ENCODE measurements at regions not wholly inside any gene's neighbourhood (a gene's known extent, or its start where the extent isn't known, plus 50 kb on each side); places are given as distances from the start of the nearest gene placed in this dataset.

GRCh38 chr20:22379472-22379871 lies 204.9 kb downstream of the FOXA2 start:
- CTCF ChIA-PET (ENCODE audit: partially characterized antibody) = no interaction called here
- H3K27ac ChIP-seq (ENCODE audit: low read depth, low read length) = no peak overlapping the region
- no peaks in the 10 kb centered on the region for H3K4me1 ChIP-seq (ENCODE audit: insufficient read depth, low read length)
- intact Hi-C loops (cut with micrococcal nuclease) = no loop called here
- H3K36me3 ChIP-seq (ENCODE audit: insufficient read depth, low read length) = no peaks in the 10 kb centered on the region
- no peak for DNase-seq
- Mint-ChIP-seq H3K36me3 (no peaks in the 10 kb centered on the region), H3K27me3 (no peaks in the 10 kb centered on the region), H3K27ac (no peak overlapping the region), H3K9me3 (peaks cover 0 to 7% (median 0%) of the 10 kb centered on the region in 8 donors), H3K4me1 (no peaks in the 10 kb centered on the region), H3K4me3 (no peak overlapping the region)
- H3K27me3 ChIP-seq (ENCODE audit: insufficient read depth, low read length) = no peaks in the 10 kb centered on the region
- POLR2A ChIA-PET (ENCODE audit: partially characterized antibody) = no interaction called here
- no peak overlapping the region for H3K4me3 ChIP-seq (ENCODE audit: low read length in 2 of 2)
- no peaks in the 10 kb centered on the region for H3K9me3 ChIP-seq (ENCODE audit: control insufficient read depth in 1 of 2, low read length in 2 of 2)

- H3K4me1 ChIP-seq (ENCODE audit: insufficient read depth, low read length) = no peaks in the 10 kb centered on the region
- intact Hi-C loops (cut with micrococcal nuclease) = no loop called here
- H3K4me3 ChIP-seq (ENCODE audit: low read length in 2 of 2) = no peak overlapping the region
- peaks cover 0 to 8% (median 0%) of the 10 kb centered on the region in 8 donors for H3K9me3 Mint-ChIP-seq
- no peaks in the 10 kb centered on the region for H3K36me3 Mint-ChIP-seq
- H3K27ac Mint-ChIP-seq = no peak overlapping the region
- no peak for DNase-seq
- no peak overlapping the region for H3K4me3 Mint-ChIP-seq
- CTCF ChIA-PET (ENCODE audit: partially characterized antibody) = no interaction called here
- no peaks in the 10 kb centered on the region for H3K27me3 ChIP-seq (ENCODE audit: insufficient read depth, low read length)
- POLR2A ChIA-PET (ENCODE audit: partially characterized antibody) = no interaction called here
- H3K27ac ChIP-seq (ENCODE audit: low read depth, low read length) = no peak overlapping the region
- H3K9me3 ChIP-seq (ENCODE audit: control insufficient read depth in 1 of 2, low read length in 2 of 2) = no peaks in the 10 kb centered on the region
- H3K4me1 Mint-ChIP-seq = no peaks in the 10 kb centered on the region
- H3K27me3 Mint-ChIP-seq = peaks cover 0 to 2% of the 10 kb centered on the region in 2 donors
- H3K36me3 ChIP-seq (ENCODE audit: insufficient read depth, low read length) = no peaks in the 10 kb centered on the region
These were observed 209.4 kb downstream of the FOXA2 start for GRCh38 chr20:22374678-22375590.

GRCh38 chr20:22374066-22374465 lies 210.3 kb downstream of the FOXA2 start:
- Mint-ChIP-seq H3K9me3 (peaks cover 0 to 6% (median 0%) of the 10 kb centered on the region in 8 donors), H3K27ac (no peak overlapping the region), H3K4me1 (no peaks in the 10 kb centered on the region), H3K4me3 (no peak overlapping the region), H3K36me3 (no peaks in the 10 kb centered on the region), H3K27me3 (peaks cover 0 to 2% of the 10 kb centered on the region in 2 donors)
- ChIA-PET POLR2A (ENCODE audit: partially characterized antibody) (no interaction called here), CTCF (ENCODE audit: partially characterized antibody) (no interaction called here)
- Histone ChIP-seq H3K9me3 (ENCODE audit: control insufficient read depth in 1 of 2, low read length in 2 of 2) (no peaks in the 10 kb centered on the region), H3K36me3 (ENCODE audit: insufficient read depth, low read length) (no peaks in the 10 kb centered on the region), H3K4me3 (ENCODE audit: low read length in 2 of 2) (no peak overlapping the region), H3K27ac (ENCODE audit: low read depth, low read length) (no peak overlapping the region), H3K4me1 (ENCODE audit: insufficient read depth, low read length) (no peaks in the 10 kb centered on the region), H3K27me3 (ENCODE audit: insufficient read depth, low read length) (no peaks in the 10 kb centered on the region)
- DNase-seq = no peak
- intact Hi-C loops (cut with micrococcal nuclease) = no loop called here

- H3K4me1 ChIP-seq (ENCODE audit: insufficient read depth, low read length) = no peaks in the 10 kb centered on the region
- DNase-seq = no peak
- peaks cover 0 to 7% (median under 1%) of the 10 kb centered on the region in 8 donors for H3K9me3 Mint-ChIP-seq
- no peaks in the 10 kb centered on the region for H3K9me3 ChIP-seq (ENCODE audit: control insufficient read depth in 1 of 2, low read length in 2 of 2)
- ChIA-PET POLR2A (ENCODE audit: partially characterized antibody) (no interaction called here), CTCF (ENCODE audit: partially characterized antibody) (no interaction called here)
- intact Hi-C loops (cut with micrococcal nuclease) = no loop called here
- no peaks in the 10 kb centered on the region for H3K36me3 ChIP-seq (ENCODE audit: insufficient read depth, low read length)
- H3K27ac Mint-ChIP-seq = no peak overlapping the region
- H3K4me1 Mint-ChIP-seq = no peaks in the 10 kb centered on the region
- no peak overlapping the region for H3K4me3 ChIP-seq (ENCODE audit: low read length in 2 of 2)
- H3K27me3 ChIP-seq (ENCODE audit: insufficient read depth, low read length) = no peaks in the 10 kb centered on the region
- no peaks in the 10 kb centered on the region for H3K36me3 Mint-ChIP-seq
- H3K4me3 Mint-ChIP-seq = no peak overlapping the region
- H3K27me3 Mint-ChIP-seq = peaks cover 0 to 2% of the 10 kb centered on the region in 2 donors
- H3K27ac ChIP-seq (ENCODE audit: low read depth, low read length) = no peak overlapping the region
These were observed 211.0 kb downstream of the FOXA2 start for GRCh38 chr20:22373164-22373895.

- no peak overlapping the region for H3K4me3 ChIP-seq (ENCODE audit: low read length in 2 of 2)
These were observed 212.5 kb downstream of the FOXA2 start for GRCh38 chr20:22371843-22372242.

GRCh38 chr20:22370137-22370536 lies 214.2 kb downstream of the FOXA2 start:
- Histone ChIP-seq H3K27me3 (ENCODE audit: insufficient read depth, low read length) (no peaks in the 10 kb centered on the region), H3K27ac (ENCODE audit: low read depth, low read length) (no peak overlapping the region), H3K9me3 (ENCODE audit: control insufficient read depth in 1 of 2, low read length in 2 of 2) (no peaks in the 10 kb centered on the region), H3K36me3 (ENCODE audit: insufficient read depth, low read length) (no peaks in the 10 kb centered on the region), H3K4me3 (ENCODE audit: low read length in 2 of 2) (no peak overlapping the region), H3K4me1 (ENCODE audit: insufficient read depth, low read length) (no peaks in the 10 kb centered on the region)
- Mint-ChIP-seq H3K4me3 (no peak overlapping the region), H3K4me1 (no peaks in the 10 kb centered on the region), H3K36me3 (no peaks in the 10 kb centered on the region), H3K27me3 (peaks cover 0 to 2% of the 10 kb centered on the region in 2 donors), H3K27ac (no peak overlapping the region), H3K9me3 (peaks cover 0 to 7% (median under 1%) of the 10 kb centered on the region in 8 donors)
- intact Hi-C loops (cut with micrococcal nuclease) = no loop called here
- no peak for DNase-seq
- ChIA-PET POLR2A (ENCODE audit: partially characterized antibody) (no interaction called here), CTCF (ENCODE audit: partially characterized antibody) (no interaction called here)

More at GRCh38 chr20:22371843-22372242, 212.5 kb downstream of the FOXA2 start:
- Mint-ChIP-seq H3K9me3 (peaks cover 0 to 8% (median under 1%) of the 10 kb centered on the region in 8 donors), H3K36me3 (no peaks in the 10 kb centered on the region), H3K27ac (no peak overlapping the region), H3K27me3 (peaks cover 0 to 2% of the 10 kb centered on the region in 2 donors), H3K4me3 (peak overlapping the region in 1 of 8 donors; percentile 55), H3K4me1 (no peaks in the 10 kb centered on the region)
- no peak overlapping the region for H3K27ac ChIP-seq (ENCODE audit: low read depth, low read length)
- H3K9me3 ChIP-seq (ENCODE audit: control insufficient read depth in 1 of 2, low read length in 2 of 2) = no peaks in the 10 kb centered on the region
- intact Hi-C loops (cut with micrococcal nuclease) = no loop called here
- no peaks in the 10 kb centered on the region for H3K4me1 ChIP-seq (ENCODE audit: insufficient read depth, low read length)
- CTCF ChIA-PET (ENCODE audit: partially characterized antibody) = no interaction called here
- POLR2A ChIA-PET (ENCODE audit: partially characterized antibody) = no interaction called here
- DNase-seq = peak in 1 of 5 donors; percentile 5
- H3K36me3 ChIP-seq (ENCODE audit: insufficient read depth, low read length) = no peaks in the 10 kb centered on the region
- no peaks in the 10 kb centered on the region for H3K27me3 ChIP-seq (ENCODE audit: insufficient read depth, low read length)

GRCh38 chr20:22369100-22369499 lies 215.3 kb downstream of the FOXA2 start:
- Mint-ChIP-seq H3K4me3 (no peak overlapping the region), H3K9me3 (peaks cover 0 to 9% (median 1%) of the 10 kb centered on the region in 8 donors), H3K4me1 (no peaks in the 10 kb centered on the region), H3K27me3 (peaks cover 0 to 2% of the 10 kb centered on the region in 2 donors), H3K27ac (no peak overlapping the region), H3K36me3 (no peaks in the 10 kb centered on the region)
- intact Hi-C loops (cut with micrococcal nuclease) = no loop called here
- H3K4me3 ChIP-seq (ENCODE audit: low read length in 2 of 2) = no peak overlapping the region
- DNase-seq = no peak
- ChIA-PET CTCF (ENCODE audit: partially characterized antibody) (no interaction called here), POLR2A (ENCODE audit: partially characterized antibody) (no interaction called here)
- no peak overlapping the region for H3K27ac ChIP-seq (ENCODE audit: low read depth, low read length)
- H3K9me3 ChIP-seq (ENCODE audit: control insufficient read depth in 1 of 2, low read length in 2 of 2) = no peaks in the 10 kb centered on the region
- H3K27me3 ChIP-seq (ENCODE audit: insufficient read depth, low read length) = no peaks in the 10 kb centered on the region
- H3K36me3 ChIP-seq (ENCODE audit: insufficient read depth, low read length) = no peaks in the 10 kb centered on the region
- H3K4me1 ChIP-seq (ENCODE audit: insufficient read depth, low read length) = no peaks in the 10 kb centered on the region

All from CD4-positive, alpha-beta memory T cell (primary cell).